WTC11 (cell line): ENCODE measurements at regions not wholly inside any gene's neighbourhood (a gene's known extent, or its start where the extent isn't known, plus 50 kb on each side); places are given as distances from the start of the nearest gene placed in this dataset.

Source experiments
- CTCF ChIP-seq: fragments of 200-600 bp; IDR thresholded peaks from 2 replicates; pipeline ENCODE4 v1.8.0; 2022; ENCODE audit warnings: antibody characterized with exemption
- E2F1 ChIP-seq: sonication (generic); formaldehyde crosslinking; IDR thresholded peaks from 2 replicates; pipeline ENCODE4 v1.8.0; 2022; ENCODE audit warnings: mild to moderate bottlenecking, missing genetic modification reagents
- FOXJ3 ChIP-seq: sonication (generic); formaldehyde crosslinking; IDR thresholded peaks from 2 replicates; pipeline ENCODE4 v1.9.0; 2021; ENCODE audit warnings: missing genetic modification reagents, mild to moderate bottlenecking, borderline replicate concordance
- IRF1 ChIP-seq: sonication (generic); formaldehyde crosslinking; IDR thresholded peaks from 2 replicates; pipeline ENCODE4 v1.8.0; 2023; ENCODE audit warnings: missing genetic modification reagents
- JUN ChIP-seq: sonication (generic); formaldehyde crosslinking; IDR thresholded peaks from 2 replicates; pipeline ENCODE4 v1.8.0; 2023; ENCODE audit warnings: mild to moderate bottlenecking, missing genetic modification reagents
- KAT7 ChIP-seq: sonication (generic); formaldehyde crosslinking; IDR thresholded peaks from 2 replicates; pipeline ENCODE4 v1.8.1; 2023; ENCODE audit warnings: missing genetic modification reagents, mild to moderate bottlenecking, borderline replicate concordance
- MAX ChIP-seq: sonication (generic); formaldehyde crosslinking; IDR thresholded peaks from 2 replicates; pipeline ENCODE4 v1.8.0; 2022; ENCODE audit warnings: mild to moderate bottlenecking, missing genetic modification reagents
- NFYB ChIP-seq: sonication (generic); formaldehyde crosslinking; conservative IDR thresholded peaks from 2 replicates; pipeline ENCODE4 v1.8.0; 2022; ENCODE audit warnings: low read depth, missing genetic modification reagents
- RORB ChIP-seq: fragments of 250-450 bp; sonication (Bioruptor Pico); IDR thresholded peaks from 2 replicates; pipeline ENCODE4 v1.9.0; 2021; ENCODE audit warnings: mild to moderate bottlenecking
- SP1 ChIP-seq: sonication (generic); formaldehyde crosslinking; conservative IDR thresholded peaks from 2 replicates; pipeline ENCODE4 v1.8.1; 2022; ENCODE audit warnings: missing genetic modification reagents
- ZNF317 ChIP-seq: sonication (generic); formaldehyde crosslinking; IDR thresholded peaks from 2 replicates; pipeline ENCODE4 v1.8.1; 2023; ENCODE audit warnings: low read depth, mild to moderate bottlenecking, moderate library complexity, missing genetic modification reagents, borderline replicate concordance
- TF ChIP-seq, protein P1 (sequence below): sonication (generic); formaldehyde crosslinking; conservative IDR thresholded peaks from 2 replicates; pipeline ENCODE4 v1.8.1; 2023; ENCODE audit warnings: mild to moderate bottlenecking, low read depth, missing genetic modification reagents, moderate library complexity
- TF ChIP-seq, protein P2 (sequence below): sonication (generic); formaldehyde crosslinking; IDR thresholded peaks from 2 replicates; pipeline ENCODE4 v1.8.1; 2023; ENCODE audit warnings: mild to moderate bottlenecking, missing genetic modification reagents, moderate library complexity
- TF ChIP-seq, protein P3 (sequence below): sonication (generic); formaldehyde crosslinking; IDR thresholded peaks from 2 replicates; pipeline ENCODE4 v1.8.1; 2023; ENCODE audit warnings: mild to moderate bottlenecking, moderate library complexity, missing genetic modification reagents

DNA sequence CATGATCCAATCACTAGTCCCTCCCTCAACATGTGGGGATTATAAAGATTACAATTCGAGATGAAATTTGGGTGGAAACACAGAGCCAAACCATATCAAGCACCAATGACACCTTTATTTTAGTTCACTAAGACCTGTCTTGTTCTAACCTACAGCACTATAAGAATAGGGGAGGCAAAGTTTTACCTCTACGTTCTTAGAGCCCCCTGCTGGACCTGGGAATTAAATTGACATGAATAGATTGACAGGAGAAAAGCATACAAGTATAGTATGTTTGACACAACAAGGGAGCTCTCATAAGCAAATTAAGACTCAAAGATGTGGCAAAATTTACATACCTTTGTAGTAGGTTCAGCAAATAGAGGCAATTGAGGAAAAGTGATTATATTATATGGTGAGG lies 974.4 kb upstream of the ALCAM start:
- TF ChIP-seq MAX (CRISPR knock-in tag) (no peak), FOXJ3 (CRISPR knock-in tag) (no peak), NFYB (CRISPR knock-in tag) (no peak), CTCF (no peak), KAT7 (CRISPR knock-in tag) (no peak), IRF1 (CRISPR knock-in tag) (no peak), RORB (CRISPR knock-in tag) (no peak), E2F1 (CRISPR knock-in tag) (no peak), JUN (CRISPR knock-in tag) (no peak), SP1 (CRISPR knock-in tag) (no peak), ZNF317 (CRISPR knock-in tag) (no peak)
- TF ChIP-seq, protein P1, sequence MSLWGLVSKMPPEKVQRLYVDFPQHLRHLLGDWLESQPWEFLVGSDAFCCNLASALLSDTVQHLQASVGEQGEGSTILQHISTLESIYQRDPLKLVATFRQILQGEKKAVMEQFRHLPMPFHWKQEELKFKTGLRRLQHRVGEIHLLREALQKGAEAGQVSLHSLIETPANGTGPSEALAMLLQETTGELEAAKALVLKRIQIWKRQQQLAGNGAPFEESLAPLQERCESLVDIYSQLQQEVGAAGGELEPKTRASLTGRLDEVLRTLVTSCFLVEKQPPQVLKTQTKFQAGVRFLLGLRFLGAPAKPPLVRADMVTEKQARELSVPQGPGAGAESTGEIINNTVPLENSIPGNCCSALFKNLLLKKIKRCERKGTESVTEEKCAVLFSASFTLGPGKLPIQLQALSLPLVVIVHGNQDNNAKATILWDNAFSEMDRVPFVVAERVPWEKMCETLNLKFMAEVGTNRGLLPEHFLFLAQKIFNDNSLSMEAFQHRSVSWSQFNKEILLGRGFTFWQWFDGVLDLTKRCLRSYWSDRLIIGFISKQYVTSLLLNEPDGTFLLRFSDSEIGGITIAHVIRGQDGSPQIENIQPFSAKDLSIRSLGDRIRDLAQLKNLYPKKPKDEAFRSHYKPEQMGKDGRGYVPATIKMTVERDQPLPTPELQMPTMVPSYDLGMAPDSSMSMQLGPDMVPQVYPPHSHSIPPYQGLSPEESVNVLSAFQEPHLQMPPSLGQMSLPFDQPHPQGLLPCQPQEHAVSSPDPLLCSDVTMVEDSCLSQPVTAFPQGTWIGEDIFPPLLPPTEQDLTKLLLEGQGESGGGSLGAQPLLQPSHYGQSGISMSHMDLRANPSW (CRISPR knock-in tag): no peak
- TF ChIP-seq, protein P2, sequence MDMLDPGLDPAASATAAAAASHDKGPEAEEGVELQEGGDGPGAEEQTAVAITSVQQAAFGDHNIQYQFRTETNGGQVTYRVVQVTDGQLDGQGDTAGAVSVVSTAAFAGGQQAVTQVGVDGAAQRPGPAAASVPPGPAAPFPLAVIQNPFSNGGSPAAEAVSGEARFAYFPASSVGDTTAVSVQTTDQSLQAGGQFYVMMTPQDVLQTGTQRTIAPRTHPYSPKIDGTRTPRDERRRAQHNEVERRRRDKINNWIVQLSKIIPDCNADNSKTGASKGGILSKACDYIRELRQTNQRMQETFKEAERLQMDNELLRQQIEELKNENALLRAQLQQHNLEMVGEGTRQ (CRISPR knock-in tag): no peak
- TF ChIP-seq, protein P3, sequence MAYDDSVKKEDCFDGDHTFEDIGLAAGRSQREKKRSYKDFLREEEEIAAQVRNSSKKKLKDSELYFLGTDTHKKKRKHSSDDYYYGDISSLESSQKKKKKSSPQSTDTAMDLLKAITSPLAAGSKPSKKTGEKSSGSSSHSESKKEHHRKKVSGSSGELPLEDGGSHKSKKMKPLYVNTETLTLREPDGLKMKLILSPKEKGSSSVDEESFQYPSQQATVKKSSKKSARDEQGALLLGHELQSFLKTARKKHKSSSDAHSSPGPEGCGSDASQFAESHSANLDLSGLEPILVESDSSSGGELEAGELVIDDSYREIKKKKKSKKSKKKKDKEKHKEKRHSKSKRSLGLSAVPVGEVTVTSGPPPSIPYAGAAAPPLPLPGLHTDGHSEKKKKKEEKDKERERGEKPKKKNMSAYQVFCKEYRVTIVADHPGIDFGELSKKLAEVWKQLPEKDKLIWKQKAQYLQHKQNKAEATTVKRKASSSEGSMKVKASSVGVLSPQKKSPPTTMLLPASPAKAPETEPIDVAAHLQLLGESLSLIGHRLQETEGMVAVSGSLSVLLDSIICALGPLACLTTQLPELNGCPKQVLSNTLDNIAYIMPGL: no peak
